H9 (cell line): ENCODE measurements at regions not wholly inside any gene's neighbourhood (a gene's known extent, or its start where the extent isn't known, plus 50 kb on each side); places are given as distances from the start of the nearest gene placed in this dataset.

Experiments
- DNase-seq: peaks from one replicate; pipeline ENCODE4 v3.0.0-alpha.2; 2017
- H2AFZ ChIP-seq: one replicate; pipeline ENCODE4 v1.6.1; 2013; ENCODE audit warnings: mild to moderate bottlenecking, low read length, control low read depth, moderate library complexity
- H2AK5ac ChIP-seq: 2 replicates; pipeline ENCODE4 v1.6.1; 2013; ENCODE audit warnings: low read length, control low read depth, mixed read lengths; ENCODE audit not compliant: insufficient read length
- H2BK120ac ChIP-seq: one replicate; pipeline ENCODE4 v1.6.1; 2013; ENCODE audit warnings: low read depth, mild to moderate bottlenecking, low read length, control low read depth, inconsistent platforms; ENCODE audit not compliant: poor library complexity, severe bottlenecking
- H2BK12ac ChIP-seq: 2 replicates; pipeline ENCODE4 v1.6.1; 2013; ENCODE audit warnings: low read length, control low read depth, mixed read lengths, low read depth; ENCODE audit not compliant: insufficient read length
- H2BK15ac ChIP-seq: 2 replicates; pipeline ENCODE4 v1.6.1; 2013; ENCODE audit warnings: low read depth, low read length, control low read depth
- H2BK20ac ChIP-seq: one replicate; pipeline ENCODE4 v1.6.1; 2013; ENCODE audit warnings: low read depth, mild to moderate bottlenecking, low read length, control low read depth, inconsistent platforms; ENCODE audit not compliant: poor library complexity, severe bottlenecking
- H2BK5ac ChIP-seq: 2 replicates; pipeline ENCODE4 v1.6.1; 2013; ENCODE audit warnings: low read length, control low read depth, mixed read lengths; ENCODE audit not compliant: insufficient read length
- H3K14ac ChIP-seq: 2 replicates; pipeline ENCODE4 v1.6.1; 2013; ENCODE audit warnings: low read length, control low read depth; ENCODE audit not compliant: insufficient read depth
- H3K18ac ChIP-seq: 2 replicates; pipeline ENCODE4 v1.6.1; 2013; ENCODE audit warnings: low read depth, mild to moderate bottlenecking, mixed read lengths, low read length, control low read depth; ENCODE audit not compliant: insufficient read length
- H3K23ac ChIP-seq: 2 replicates; pipeline ENCODE4 v1.6.1; 2013; ENCODE audit warnings: low read length, control low read depth, mixed read lengths, low read depth; ENCODE audit not compliant: insufficient read length
- H3K23me2 ChIP-seq: 2 replicates; pipeline ENCODE4 v1.6.1; 2013; ENCODE audit warnings: low read depth, mild to moderate bottlenecking, mixed read lengths, low read length, control low read depth; ENCODE audit not compliant: insufficient read length, poor library complexity, severe bottlenecking
- H3K27ac ChIP-seq: 2 replicates; pipeline ENCODE4 v1.5.1; 2013; ENCODE audit warnings: low read length, control low read depth, mixed read lengths, low read depth; ENCODE audit not compliant: insufficient read length
- H3K27me3 ChIP-seq: 2 replicates; pipeline ENCODE4 v1.6.1; 2013; ENCODE audit warnings: low read length, control low read depth, inconsistent platforms; ENCODE audit not compliant: insufficient read depth
- H3K4ac ChIP-seq: 2 replicates; pipeline ENCODE4 v1.6.1; 2013; ENCODE audit warnings: low read depth, mild to moderate bottlenecking, control low read depth, inconsistent platforms, low read length, moderate library complexity
- H3K4me1 ChIP-seq: 2 replicates; pipeline ENCODE4 v1.6.1; 2013; ENCODE audit warnings: low read length, control low read depth, inconsistent platforms; ENCODE audit not compliant: insufficient read depth
- H3K4me2 ChIP-seq: 2 replicates; pipeline ENCODE4 v1.6.1; 2013; ENCODE audit warnings: low read length, control low read depth, mixed read lengths; ENCODE audit not compliant: insufficient read length, insufficient read depth
- H3K56ac ChIP-seq: 2 replicates; pipeline ENCODE4 v1.6.1; 2013; ENCODE audit warnings: low read depth, mild to moderate bottlenecking, mixed read lengths, low read length, control low read depth; ENCODE audit not compliant: insufficient read length
- H3K79me1 ChIP-seq: 2 replicates; pipeline ENCODE4 v1.6.1; 2013; ENCODE audit warnings: low read depth, mild to moderate bottlenecking, moderate library complexity, low read length, control low read depth, inconsistent platforms; ENCODE audit not compliant: insufficient read depth, poor library complexity, severe bottlenecking
- H3K79me2 ChIP-seq: 2 replicates; pipeline ENCODE4 v1.6.1; 2013; ENCODE audit warnings: low read length, control low read depth, inconsistent platforms; ENCODE audit not compliant: insufficient read depth
- H3K9ac ChIP-seq: 2 replicates; pipeline ENCODE4 v1.6.1; 2013; ENCODE audit warnings: low read length, control low read depth, mixed read lengths; ENCODE audit not compliant: insufficient read length; ENCODE audit errors: extremely low read depth
- H3K9me3 ChIP-seq: one replicate; pipeline ENCODE4 v1.6.1; 2013; ENCODE audit warnings: low read depth, low read length, inconsistent platforms; ENCODE audit not compliant: control insufficient read depth
- H3T11ph ChIP-seq: one replicate; pipeline ENCODE4 v1.6.1; 2013; ENCODE audit warnings: mild to moderate bottlenecking, low read length, control low read depth, inconsistent platforms
- H4K20me1 ChIP-seq: one replicate; pipeline ENCODE4 v1.6.1; 2013; ENCODE audit not compliant: control insufficient read depth, insufficient read length, insufficient read depth
- H4K5ac ChIP-seq: 2 replicates; pipeline ENCODE4 v1.6.1; 2013; ENCODE audit warnings: low read depth, mild to moderate bottlenecking, mixed read lengths, low read length, control low read depth; ENCODE audit not compliant: insufficient read length
- H4K8ac ChIP-seq: replicated peaks from 2 replicates; pipeline ENCODE4 v1.6.1; 2013; ENCODE audit warnings: low read length, control low read depth, mixed read lengths, low read depth; ENCODE audit not compliant: insufficient read length
- H4K91ac ChIP-seq: 2 replicates; pipeline ENCODE4 v1.6.1; 2013; ENCODE audit warnings: low read depth, mild to moderate bottlenecking, moderate library complexity, mixed read lengths, low read length, control low read depth; ENCODE audit not compliant: insufficient read length
- H3K27ac Mint-ChIP-seq, 3 experiments: 2 replicates in 2 of 3; 3 replicates in 1 of 3; pipeline ENCODE4 v1.8.0; 2020 to 2021; ENCODE audit warnings: mixed read lengths in 3 of 3, mild to moderate bottlenecking in 1 of 3, moderate library complexity in 1 of 3
- H3K27me3 Mint-ChIP-seq: 2 replicates; pipeline ENCODE4 v1.8.0; 2021; ENCODE audit warnings: low read depth, mild to moderate bottlenecking, moderate library complexity, mixed read lengths
- H3K36me3 Mint-ChIP-seq, 3 experiments: 2 replicates in 2 of 3; 3 replicates in 1 of 3; pipeline ENCODE4 v1.8.0; 2020 to 2021; ENCODE audit warnings: low read depth in 3 of 3, mixed read lengths in 3 of 3; ENCODE audit not compliant: insufficient read depth in 1 of 3
- H3K4me1 Mint-ChIP-seq, 2 experiments: 2 replicates each; pipeline ENCODE4 v1.8.0; 2020; ENCODE audit warnings: mixed read lengths in 2 of 2
- H3K4me3 Mint-ChIP-seq, 2 experiments: 2 replicates in 1 of 2; 3 replicates in 1 of 2; pipeline ENCODE4 v1.8.0; 2020 to 2021; ENCODE audit warnings: mild to moderate bottlenecking in 2 of 2, mixed read lengths in 2 of 2, moderate library complexity in 1 of 2
- H3K9me3 Mint-ChIP-seq, 2 experiments: 2 replicates in 1 of 2; 3 replicates in 1 of 2; pipeline ENCODE4 v1.8.0; 2020; ENCODE audit warnings: mild to moderate bottlenecking in 2 of 2, mixed read lengths in 2 of 2, moderate library complexity in 1 of 2
- CTCF ChIP-seq: fragments of 200-600 bp; sonication (generic); conservative IDR thresholded peaks from 3 replicates; pipeline ENCODE4 v1.8.0; 2021; ENCODE audit warnings: antibody characterized with exemption, mild to moderate bottlenecking
- WGBS: extraction: QIAGEN DNeasy Blood & Tissue Kit; methylation state at CpG from one replicate; pipeline ENCODE4 v1.1.7; 2013; ENCODE audit warnings: missing lambda C conversion rate, low lambda C conversion rate, mixed read lengths; ENCODE audit not compliant: insufficient read length; ENCODE audit errors: extremely low coverage; 5-methylcytosine and 5-hydroxymethylcytosine counted together

GRCh38 chr17:14482715-14483114 is 181.8 kb downstream of the HS3ST3B1 start:
- no peak for DNase-seq
- no peak overlapping the region for H3K9ac ChIP-seq
- no peak overlapping the region for H2AFZ ChIP-seq
- H3K9me3 ChIP-seq, result no peaks in the 10 kb centered on the region
- peaks cover 0 to 2% (median 0%) of the 10 kb centered on the region in 3 experiments; a peak in 1 of 7 replicates for H3K36me3 Mint-ChIP-seq
- H2BK15ac ChIP-seq, result no peak overlapping the region
- H4K5ac ChIP-seq, result no peak overlapping the region
- no peak overlapping the region for H3K18ac ChIP-seq
- H2BK12ac ChIP-seq, result no peak overlapping the region
- no peak overlapping the region for H3K23ac ChIP-seq
- no peaks in the 10 kb centered on the region for H3K79me1 ChIP-seq
- WGBS, result no CpG with 5 or more reads among the region's 1 CpG
- no peak overlapping the region for H2BK120ac ChIP-seq
- TF ChIP-seq CTCF, result no peak
- H2AK5ac ChIP-seq, result no peak overlapping the region
- no peak overlapping the region for H3K4me3 Mint-ChIP-seq
- H2BK20ac ChIP-seq, result no peak overlapping the region
- H3K9me3 Mint-ChIP-seq, result no peaks in the 10 kb centered on the region
- no peak overlapping the region for H3K4ac ChIP-seq
- no peak overlapping the region for H2BK5ac ChIP-seq
- H4K20me1 ChIP-seq, result no peaks in the 10 kb centered on the region
- H3K27ac ChIP-seq, result no peak overlapping the region
- no peaks in the 10 kb centered on the region; the same call in 1 of the 2 replicates for H3K27me3 ChIP-seq
- no peak overlapping the region for H3K4me2 ChIP-seq
- H4K8ac ChIP-seq, result no peak overlapping the region
- no peak overlapping the region for H3T11ph ChIP-seq
- H3K27ac Mint-ChIP-seq, result no peak overlapping the region
- peaks cover 13 to 15% of the 10 kb centered on the region in 2 experiments for H3K4me1 Mint-ChIP-seq
- H3K23me2 ChIP-seq, result no peaks in the 10 kb centered on the region
- H3K27me3 Mint-ChIP-seq, result 0 out of 2 replicates have a peak, but pooled peaks cover 1% of the 10 kb centered on the region
- H4K91ac ChIP-seq, result no peak overlapping the region
- H3K4me1 ChIP-seq, result no peaks in the 10 kb centered on the region
- no peak overlapping the region for H3K14ac ChIP-seq
- no peaks in the 10 kb centered on the region for H3K79me2 ChIP-seq
- H3K56ac ChIP-seq, result no peak overlapping the region
